Esophagus muscularis mucosa (tissue), 4 donors: ENCODE measurements at regions not wholly inside any gene's neighbourhood (a gene's known extent, or its start where the extent isn't known, plus 50 kb on each side); places are given as distances from the start of the nearest gene placed in this dataset.

Source experiments
- EP300 ChIP-seq: sonication (generic); formaldehyde crosslinking; IDR thresholded peaks from one replicate; pipeline ENCODE4 v1.6.1; 2017; ENCODE audit warnings: antibody characterized with exemption
- POLR2A ChIP-seq: fragments of 450-650 bp; IDR thresholded peaks from one replicate; pipeline ENCODE4 v1.6.1; 2017; ENCODE audit warnings: antibody characterized with exemption, moderate library complexity, mild to moderate bottlenecking, low read depth
- POLR2AphosphoS5 ChIP-seq, 2 donors: sonication (generic); formaldehyde crosslinking; IDR thresholded peaks; one replicate each; pipeline ENCODE4 v1.6.1; 2017; ENCODE audit warnings: antibody characterized with exemption in 2 of 2
- TF ChIP-seq, protein P1 (sequence below), 3 experiments: fragments of 200-600 bp in 2 of 3; fragments of 450-650 bp in 1 of 3; sonication (generic) in 2 of 3; IDR thresholded peaks; one replicate each; pipeline ENCODE4 v1.5.1; 2017 to 2019; ENCODE audit warnings: antibody characterized with exemption in 3 of 3, mild to moderate bottlenecking in 2 of 3, moderate library complexity in 1 of 3

DNA sequence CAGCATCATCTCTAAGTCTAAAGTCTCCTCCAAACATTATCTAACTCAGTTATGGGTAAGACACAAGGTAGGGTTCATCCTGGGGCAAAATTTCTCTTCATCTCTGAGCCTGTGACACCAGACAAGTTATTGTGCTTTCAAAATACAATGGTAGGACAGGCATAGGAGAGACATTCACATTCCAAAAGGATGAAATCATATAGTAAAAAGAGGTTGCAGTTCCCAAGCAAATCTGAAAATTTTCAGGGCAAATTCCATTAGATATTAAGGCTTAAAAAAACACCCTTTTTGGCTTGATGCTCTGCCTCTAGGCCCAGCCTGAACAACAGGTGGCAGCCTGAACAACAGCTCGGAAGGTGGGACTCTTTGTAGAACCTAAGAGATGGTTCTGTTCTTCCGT is 448.3 kb upstream of the SLIT2 start:
- TF ChIP-seq, protein P1, sequence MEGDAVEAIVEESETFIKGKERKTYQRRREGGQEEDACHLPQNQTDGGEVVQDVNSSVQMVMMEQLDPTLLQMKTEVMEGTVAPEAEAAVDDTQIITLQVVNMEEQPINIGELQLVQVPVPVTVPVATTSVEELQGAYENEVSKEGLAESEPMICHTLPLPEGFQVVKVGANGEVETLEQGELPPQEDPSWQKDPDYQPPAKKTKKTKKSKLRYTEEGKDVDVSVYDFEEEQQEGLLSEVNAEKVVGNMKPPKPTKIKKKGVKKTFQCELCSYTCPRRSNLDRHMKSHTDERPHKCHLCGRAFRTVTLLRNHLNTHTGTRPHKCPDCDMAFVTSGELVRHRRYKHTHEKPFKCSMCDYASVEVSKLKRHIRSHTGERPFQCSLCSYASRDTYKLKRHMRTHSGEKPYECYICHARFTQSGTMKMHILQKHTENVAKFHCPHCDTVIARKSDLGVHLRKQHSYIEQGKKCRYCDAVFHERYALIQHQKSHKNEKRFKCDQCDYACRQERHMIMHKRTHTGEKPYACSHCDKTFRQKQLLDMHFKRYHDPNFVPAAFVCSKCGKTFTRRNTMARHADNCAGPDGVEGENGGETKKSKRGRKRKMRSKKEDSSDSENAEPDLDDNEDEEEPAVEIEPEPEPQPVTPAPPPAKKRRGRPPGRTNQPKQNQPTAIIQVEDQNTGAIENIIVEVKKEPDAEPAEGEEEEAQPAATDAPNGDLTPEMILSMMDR (IDR thresholded peaks at IDR 0.05), result no peak
- TF ChIP-seq POLR2AphosphoS5 (IDR thresholded peaks at IDR 0.05) (no peak), POLR2A (no peak), EP300 (no peak)
